GM12891 (cell line): ENCODE measurements at regions not wholly inside any gene's neighbourhood (a gene's known extent, or its start where the extent isn't known, plus 50 kb on each side); places are given as distances from the start of the nearest gene placed in this dataset.

ENCODE experiments used
- POLR2A ChIP-seq: IDR thresholded peaks from 2 replicates; pipeline ENCODE4 v1.6.1; 2011; ENCODE audit warnings: low read depth, low read length, control low read depth
- POLR2AphosphoS5 ChIP-seq: IDR thresholded peaks from 2 replicates; pipeline ENCODE4 v1.6.1; 2011; ENCODE audit warnings: low read depth, low read length, control low read depth
- SPI1 ChIP-seq: IDR thresholded peaks from 2 replicates; pipeline ENCODE4 v1.6.1; 2011; ENCODE audit warnings: low read depth, low read length, control low read depth
- TAF1 ChIP-seq: IDR thresholded peaks from 2 replicates; pipeline ENCODE4 v1.6.1; 2011; ENCODE audit warnings: low read depth, low read length, control low read depth

- no peak for TF ChIP-seq POLR2A
- TF ChIP-seq SPI1 = no peak
- no peak for TF ChIP-seq POLR2AphosphoS5
- TF ChIP-seq TAF1 = no peak
These were observed 120.1 kb downstream of the NUFIP1 start for GRCh38 chr13:44869167-44869566.
